Spleen (tissue), 7 donors: ENCODE measurements at regions not wholly inside any gene's neighbourhood (a gene's known extent, or its start where the extent isn't known, plus 50 kb on each side); places are given as distances from the start of the nearest gene placed in this dataset.

Experiments used
- POLR2A ChIP-seq, 3 donors: fragments of 450-650 bp; IDR thresholded peaks; one replicate each; pipeline ENCODE4 v1.5.1; 2017; ENCODE audit warnings: antibody characterized with exemption in 3 of 3, mild to moderate bottlenecking in 1 of 3
- TF ChIP-seq, protein P1 (sequence below), 11 experiments: fragments of 200-600 bp in 7 of 11; fragments of 450-650 bp in 4 of 11; sonication (generic) in 4 of 11; IDR thresholded peaks in 8 of 11; conservative IDR thresholded peaks in 3 of 11; 1 replicate in 7 of 11; 2 replicates in 4 of 11; pipeline versions ENCODE4 v1.4.0 to v1.8.0; 2016 to 2021; ENCODE audit warnings: antibody characterized with exemption in 11 of 11, inconsistent platforms in 4 of 11, mild to moderate bottlenecking in 1 of 11
- donor health status: DM: no; HTN: no; CAD: no; lungs with moderate emphysema.
- donor health status: DM: no; HTN: no; CAD: no.
- donor health status: DM: no; HTN: no; CAD: no.

DNA sequence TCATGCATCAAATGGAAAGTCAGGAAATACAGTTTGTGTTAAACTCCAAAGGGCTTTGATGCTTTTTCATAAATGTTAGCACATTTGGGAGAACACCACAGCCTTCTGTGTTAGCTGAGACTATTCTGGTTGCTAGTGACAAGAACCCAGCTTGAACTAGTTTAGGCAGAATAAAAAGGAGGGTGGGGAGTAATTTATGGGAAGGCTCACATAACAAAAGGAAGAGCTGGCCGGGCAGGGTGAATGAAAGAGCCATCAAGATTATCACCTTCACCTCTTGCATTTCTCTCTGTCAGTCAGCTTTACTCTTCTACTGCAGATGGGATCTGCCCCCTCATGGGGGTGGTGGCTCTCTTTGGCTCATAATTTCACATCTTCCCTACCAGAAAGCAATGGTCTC lies 75.4 kb upstream of the VTCN1 start:
- TF ChIP-seq, protein P1, sequence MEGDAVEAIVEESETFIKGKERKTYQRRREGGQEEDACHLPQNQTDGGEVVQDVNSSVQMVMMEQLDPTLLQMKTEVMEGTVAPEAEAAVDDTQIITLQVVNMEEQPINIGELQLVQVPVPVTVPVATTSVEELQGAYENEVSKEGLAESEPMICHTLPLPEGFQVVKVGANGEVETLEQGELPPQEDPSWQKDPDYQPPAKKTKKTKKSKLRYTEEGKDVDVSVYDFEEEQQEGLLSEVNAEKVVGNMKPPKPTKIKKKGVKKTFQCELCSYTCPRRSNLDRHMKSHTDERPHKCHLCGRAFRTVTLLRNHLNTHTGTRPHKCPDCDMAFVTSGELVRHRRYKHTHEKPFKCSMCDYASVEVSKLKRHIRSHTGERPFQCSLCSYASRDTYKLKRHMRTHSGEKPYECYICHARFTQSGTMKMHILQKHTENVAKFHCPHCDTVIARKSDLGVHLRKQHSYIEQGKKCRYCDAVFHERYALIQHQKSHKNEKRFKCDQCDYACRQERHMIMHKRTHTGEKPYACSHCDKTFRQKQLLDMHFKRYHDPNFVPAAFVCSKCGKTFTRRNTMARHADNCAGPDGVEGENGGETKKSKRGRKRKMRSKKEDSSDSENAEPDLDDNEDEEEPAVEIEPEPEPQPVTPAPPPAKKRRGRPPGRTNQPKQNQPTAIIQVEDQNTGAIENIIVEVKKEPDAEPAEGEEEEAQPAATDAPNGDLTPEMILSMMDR (IDR thresholded peaks at IDR 0.05 in 8 of 11, conservative IDR thresholded peaks at IDR 0.05 in 3 of 11) = no peak
- no peak for TF ChIP-seq POLR2A (IDR thresholded peaks at IDR 0.05)
